ENCODE measurements at regions not wholly inside any gene's neighbourhood (a gene's known extent, or its start where the extent isn't known, plus 50 kb on each side); places are given as distances from the start of the nearest gene placed in this dataset.

GRCh38 chr2:237156031-237156856, 70.6 kb downstream of the COPS8 start:
- TF ChIP-seq, protein P1, sequence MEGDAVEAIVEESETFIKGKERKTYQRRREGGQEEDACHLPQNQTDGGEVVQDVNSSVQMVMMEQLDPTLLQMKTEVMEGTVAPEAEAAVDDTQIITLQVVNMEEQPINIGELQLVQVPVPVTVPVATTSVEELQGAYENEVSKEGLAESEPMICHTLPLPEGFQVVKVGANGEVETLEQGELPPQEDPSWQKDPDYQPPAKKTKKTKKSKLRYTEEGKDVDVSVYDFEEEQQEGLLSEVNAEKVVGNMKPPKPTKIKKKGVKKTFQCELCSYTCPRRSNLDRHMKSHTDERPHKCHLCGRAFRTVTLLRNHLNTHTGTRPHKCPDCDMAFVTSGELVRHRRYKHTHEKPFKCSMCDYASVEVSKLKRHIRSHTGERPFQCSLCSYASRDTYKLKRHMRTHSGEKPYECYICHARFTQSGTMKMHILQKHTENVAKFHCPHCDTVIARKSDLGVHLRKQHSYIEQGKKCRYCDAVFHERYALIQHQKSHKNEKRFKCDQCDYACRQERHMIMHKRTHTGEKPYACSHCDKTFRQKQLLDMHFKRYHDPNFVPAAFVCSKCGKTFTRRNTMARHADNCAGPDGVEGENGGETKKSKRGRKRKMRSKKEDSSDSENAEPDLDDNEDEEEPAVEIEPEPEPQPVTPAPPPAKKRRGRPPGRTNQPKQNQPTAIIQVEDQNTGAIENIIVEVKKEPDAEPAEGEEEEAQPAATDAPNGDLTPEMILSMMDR (IDR thresholded peaks at IDR 0.05), result no peak
- Histone ChIP-seq H3K4me3 (peak overlapping the region; percentile 27), H3K27ac (peak overlapping the region; percentile 61 to 74)
- no peak for DNase-seq (ENCODE audit: low spot score)

GRCh38 chr2:237156857-237157779, 71.4 kb downstream of the COPS8 start:
- peak overlapping the region; percentile 27 for H3K4me3 ChIP-seq
- no peak for DNase-seq (ENCODE audit: low spot score)
- TF ChIP-seq, protein P1 (IDR thresholded peaks at IDR 0.05), result no peak
- peak overlapping the region; percentile 61 to 74 for H3K27ac ChIP-seq

GRCh38 chr2:237157780-237158102, 72.1 kb downstream of the COPS8 start:
- TF ChIP-seq, protein P1 (IDR thresholded peaks at IDR 0.05), result no peak
- H3K27ac ChIP-seq, result no peak overlapping the region
- DNase-seq (ENCODE audit: low spot score), result no peak
- no peak overlapping the region for H3K4me3 ChIP-seq

DNA sequence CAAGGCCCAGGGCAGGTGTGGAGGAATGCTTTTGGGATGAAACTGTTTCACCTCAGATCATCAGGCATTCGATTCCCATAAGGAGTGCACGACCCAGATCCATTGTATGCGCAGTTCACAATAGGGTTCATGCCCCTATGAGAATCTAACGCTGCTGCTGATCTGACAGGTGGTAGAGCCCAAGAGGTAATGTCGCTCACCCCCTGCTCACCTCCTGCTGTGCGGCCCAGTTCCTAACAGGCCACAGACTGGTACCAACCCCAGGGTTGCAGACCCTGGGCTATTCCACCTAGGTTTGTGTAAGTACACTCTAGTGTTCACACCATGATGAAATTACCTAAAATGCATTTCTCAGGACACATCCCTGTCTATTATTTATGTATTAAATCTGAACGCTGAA, 72.5 kb downstream of the COPS8 start:
- DNase-seq (ENCODE audit: low spot score), result no peak
- no peak overlapping the region for H3K4me3 ChIP-seq
- H3K27ac ChIP-seq, result no peak overlapping the region
- TF ChIP-seq, protein P1 (IDR thresholded peaks at IDR 0.05), result no peak

DNA sequence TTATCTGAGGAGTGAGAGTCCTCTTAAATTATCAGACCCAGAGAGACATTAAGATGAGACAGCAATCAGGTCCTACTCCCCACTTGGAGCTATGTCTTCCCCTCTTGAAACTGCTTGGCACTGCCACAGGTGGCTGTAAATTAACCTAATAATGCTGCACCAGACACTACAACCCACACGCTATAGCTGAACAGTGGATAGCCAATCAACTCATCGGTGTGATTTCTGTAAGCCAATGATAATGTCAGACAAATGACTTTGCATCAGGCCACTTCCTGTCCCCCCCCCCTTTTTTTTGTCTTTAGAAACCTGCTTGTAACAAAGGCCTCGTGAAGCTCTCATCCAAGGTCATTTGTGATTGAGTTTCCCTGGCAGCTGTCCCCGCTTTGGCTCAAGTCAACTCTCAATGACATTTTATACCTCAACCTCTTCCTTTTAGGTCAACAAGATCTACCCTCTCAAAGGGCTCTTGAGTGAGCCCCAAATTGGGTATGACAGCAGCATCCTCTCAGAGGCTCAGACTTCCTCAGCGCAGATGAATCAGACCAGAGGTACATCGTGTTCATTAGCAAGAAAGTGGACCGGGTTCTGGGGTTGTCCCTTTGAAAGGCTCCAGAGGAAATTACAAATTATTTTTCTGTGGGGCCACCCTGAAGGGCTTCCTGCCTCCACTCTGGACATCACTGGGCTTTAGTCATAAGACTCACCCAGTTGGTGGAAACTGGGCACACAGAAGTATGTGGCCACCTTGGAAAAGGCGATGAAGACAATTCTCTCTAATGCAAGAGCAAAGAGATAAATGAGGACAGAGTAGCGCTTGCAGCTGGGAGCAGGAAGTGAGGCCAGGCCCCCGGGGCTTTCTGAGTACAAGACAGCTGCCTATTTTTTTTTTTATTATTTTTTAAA, 73.6 kb downstream of the COPS8 start:
- TF ChIP-seq, protein P1 (IDR thresholded peaks at IDR 0.05), result no peak
- no peak for DNase-seq (ENCODE audit: low spot score)
- Histone ChIP-seq H3K27ac (peak overlapping the region in 1 of 2 donors; percentile 18), H3K4me3 (no peak overlapping the region)

GRCh38 chr2:237160271-237160919, 74.7 kb downstream of the COPS8 start:
- peak overlapping the region in 1 of 2 donors; percentile 52 for H3K27ac ChIP-seq
- DNase-seq (ENCODE audit: low spot score), result no peak
- H3K4me3 ChIP-seq, result no peak overlapping the region
- TF ChIP-seq, protein P1 (IDR thresholded peaks at IDR 0.05), result no peak
